Upper lobe of right lung (tissue), 1 donor: ENCODE measurements at regions not wholly inside any gene's neighbourhood (a gene's known extent, or its start where the extent isn't known, plus 50 kb on each side); places are given as distances from the start of the nearest gene placed in this dataset.

Experiments
- ATAC-seq: fragments of 200-7000 bp; cut with Tn5 transposase; one replicate; pipeline ENCODE4 v1.9.1; 2020; ENCODE audit warnings: mild to moderate bottlenecking, moderate library complexity
- DNase-seq: peaks from one replicate; pipeline ENCODE4 v3.0.0-alpha.2; 2020
- H3K27ac ChIP-seq: fragments of 200-600 bp; one replicate; pipeline ENCODE4 v1.8.0; 2022
- H3K27me3 ChIP-seq: fragments of 200-600 bp; one replicate; pipeline ENCODE4 v1.8.0; 2022; ENCODE audit warnings: mild to moderate bottlenecking
- H3K36me3 ChIP-seq: fragments of 200-600 bp; one replicate; pipeline ENCODE4 v1.8.0; 2022
- H3K4me1 ChIP-seq: fragments of 200-600 bp; one replicate; pipeline ENCODE4 v1.8.0; 2022
- H3K4me3 ChIP-seq: fragments of 200-600 bp; one replicate; pipeline ENCODE4 v1.8.0; 2022; ENCODE audit warnings: mild to moderate bottlenecking
- H3K9me3 ChIP-seq: fragments of 200-600 bp; one replicate; pipeline ENCODE4 v1.8.0; 2022
- intact Hi-C: fragments of 100-400 bp; cut with DNase I; formaldehyde crosslinking; loops from one replicate; pipeline ENCODE4 v1.11.0; 2022
- TF ChIP-seq, protein P1 (sequence below): fragments of 200-600 bp; IDR thresholded peaks from one replicate; pipeline ENCODE4 v1.8.0; 2022; ENCODE audit warnings: antibody characterized with exemption
- donor health status: DM: no; HTN: yes; CAD: no; lungs with severe emphysema.

DNA sequence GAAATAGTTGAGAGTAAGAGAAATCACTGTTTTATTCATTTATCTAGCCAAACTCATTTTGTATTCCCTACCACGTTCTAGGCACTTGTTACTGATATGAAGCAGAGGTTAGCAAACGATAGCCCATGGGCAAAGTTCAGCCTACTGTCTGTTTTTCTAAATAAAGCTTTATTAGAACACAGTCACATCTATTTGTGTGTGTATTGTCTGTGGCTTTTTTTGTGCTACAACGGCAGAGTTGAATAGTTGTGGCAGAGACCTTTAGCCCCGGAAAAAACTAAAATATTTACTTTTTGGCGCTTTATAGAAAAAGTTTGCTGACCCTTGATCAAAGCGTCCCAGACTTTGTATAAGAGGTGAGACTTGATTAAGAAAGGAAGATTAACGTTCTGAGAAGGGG, 289.1 kb upstream of the CFAP20DC start:
- ATAC-seq, result no peak
- Histone ChIP-seq H3K27ac (no peak overlapping the region), H3K9me3 (no peaks in the 10 kb centered on the region), H3K27me3 (no peaks in the 10 kb centered on the region), H3K4me1 (no peaks in the 10 kb centered on the region), H3K4me3 (no peak overlapping the region), H3K36me3 (no peaks in the 10 kb centered on the region)
- no peak for DNase-seq
- TF ChIP-seq, protein P1, sequence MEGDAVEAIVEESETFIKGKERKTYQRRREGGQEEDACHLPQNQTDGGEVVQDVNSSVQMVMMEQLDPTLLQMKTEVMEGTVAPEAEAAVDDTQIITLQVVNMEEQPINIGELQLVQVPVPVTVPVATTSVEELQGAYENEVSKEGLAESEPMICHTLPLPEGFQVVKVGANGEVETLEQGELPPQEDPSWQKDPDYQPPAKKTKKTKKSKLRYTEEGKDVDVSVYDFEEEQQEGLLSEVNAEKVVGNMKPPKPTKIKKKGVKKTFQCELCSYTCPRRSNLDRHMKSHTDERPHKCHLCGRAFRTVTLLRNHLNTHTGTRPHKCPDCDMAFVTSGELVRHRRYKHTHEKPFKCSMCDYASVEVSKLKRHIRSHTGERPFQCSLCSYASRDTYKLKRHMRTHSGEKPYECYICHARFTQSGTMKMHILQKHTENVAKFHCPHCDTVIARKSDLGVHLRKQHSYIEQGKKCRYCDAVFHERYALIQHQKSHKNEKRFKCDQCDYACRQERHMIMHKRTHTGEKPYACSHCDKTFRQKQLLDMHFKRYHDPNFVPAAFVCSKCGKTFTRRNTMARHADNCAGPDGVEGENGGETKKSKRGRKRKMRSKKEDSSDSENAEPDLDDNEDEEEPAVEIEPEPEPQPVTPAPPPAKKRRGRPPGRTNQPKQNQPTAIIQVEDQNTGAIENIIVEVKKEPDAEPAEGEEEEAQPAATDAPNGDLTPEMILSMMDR, result no peak
- intact Hi-C loops, result no loop called here

DNA sequence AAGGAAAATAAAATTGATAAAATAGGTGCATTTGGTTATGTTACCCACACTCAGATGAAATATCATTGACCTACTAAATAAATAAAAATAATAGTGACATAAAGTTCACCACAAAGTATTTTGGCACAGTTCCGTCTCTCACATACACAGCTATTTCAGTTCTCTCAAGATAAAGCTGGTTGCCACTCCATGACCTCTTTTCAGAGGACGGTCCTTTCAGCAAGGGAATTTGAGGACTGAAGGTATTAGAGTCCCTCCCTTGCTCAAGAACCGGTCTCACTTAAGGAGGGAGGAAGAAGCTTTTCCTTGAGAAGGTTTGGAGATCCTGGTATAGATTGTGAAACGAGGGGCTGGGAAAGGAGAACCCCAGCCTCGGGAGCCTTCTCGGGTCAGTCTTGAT, 285.5 kb upstream of the CFAP20DC start:
- TF ChIP-seq, protein P1, result no peak
- DNase-seq, result no peak
- Histone ChIP-seq H3K4me3 (no peak overlapping the region), H3K27me3 (no peaks in the 10 kb centered on the region), H3K4me1 (no peaks in the 10 kb centered on the region), H3K36me3 (no peaks in the 10 kb centered on the region), H3K27ac (no peak overlapping the region), H3K9me3 (no peaks in the 10 kb centered on the region)
- ATAC-seq, result peak; percentile 30
- intact Hi-C loops, result no loop called here

DNA sequence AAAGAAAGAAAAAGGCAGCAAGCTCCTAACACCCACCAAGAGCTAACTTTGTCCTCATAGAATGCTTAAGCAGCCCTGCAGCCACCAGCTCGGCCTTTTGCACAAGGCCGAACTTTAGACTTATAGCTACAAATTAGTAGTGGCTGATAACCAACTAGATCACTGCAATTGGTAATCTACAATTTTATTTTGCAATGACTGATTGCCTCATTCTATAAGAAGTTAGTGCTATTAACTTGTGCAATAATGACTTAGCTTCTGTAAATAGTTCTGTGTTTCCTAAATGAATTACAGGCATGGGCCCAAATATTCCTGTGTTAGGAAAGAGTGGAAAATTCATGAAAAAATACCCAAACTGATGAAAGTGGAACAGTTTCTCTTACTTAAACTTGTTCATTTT, 284.8 kb upstream of the CFAP20DC start:
- Histone ChIP-seq H3K4me3 (no peak overlapping the region), H3K27ac (no peak overlapping the region), H3K9me3 (no peaks in the 10 kb centered on the region), H3K4me1 (no peaks in the 10 kb centered on the region), H3K27me3 (no peaks in the 10 kb centered on the region), H3K36me3 (no peaks in the 10 kb centered on the region)
- intact Hi-C loops, result no loop called here
- DNase-seq, result no peak
- no peak for ATAC-seq
- TF ChIP-seq, protein P1, result no peak

DNA sequence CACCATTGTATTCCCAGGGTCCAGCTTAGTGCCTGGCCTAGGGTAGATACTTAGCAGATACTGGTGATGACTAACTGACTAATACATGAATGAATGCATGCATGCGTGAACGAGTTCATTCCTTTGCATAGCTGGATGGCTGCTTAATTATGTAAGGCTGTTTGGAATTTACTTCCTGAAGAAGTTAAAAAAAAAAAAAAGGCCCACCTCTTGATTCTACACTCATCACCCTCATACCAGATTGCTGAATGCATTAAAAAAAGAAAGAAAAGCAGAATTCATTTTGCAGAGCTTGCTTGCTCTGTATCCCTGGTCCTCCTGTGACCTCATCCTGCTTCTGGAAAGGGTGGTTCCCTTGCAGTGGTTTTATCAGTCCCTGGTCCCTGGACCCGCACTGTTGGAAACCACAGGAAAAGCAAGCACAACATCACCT, 277.6 kb upstream of the CFAP20DC start:
- H3K27ac ChIP-seq, result no peak overlapping the region
- TF ChIP-seq, protein P1, result no peak
- H3K36me3 ChIP-seq, result no peaks in the 10 kb centered on the region
- ATAC-seq, result no peak
- H3K27me3 ChIP-seq, result no peaks in the 10 kb centered on the region
- H3K9me3 ChIP-seq, result no peaks in the 10 kb centered on the region
- no peaks in the 10 kb centered on the region for H3K4me1 ChIP-seq
- no peak overlapping the region for H3K4me3 ChIP-seq
- intact Hi-C loops, result no loop called here
- DNase-seq, result no peak

DNA sequence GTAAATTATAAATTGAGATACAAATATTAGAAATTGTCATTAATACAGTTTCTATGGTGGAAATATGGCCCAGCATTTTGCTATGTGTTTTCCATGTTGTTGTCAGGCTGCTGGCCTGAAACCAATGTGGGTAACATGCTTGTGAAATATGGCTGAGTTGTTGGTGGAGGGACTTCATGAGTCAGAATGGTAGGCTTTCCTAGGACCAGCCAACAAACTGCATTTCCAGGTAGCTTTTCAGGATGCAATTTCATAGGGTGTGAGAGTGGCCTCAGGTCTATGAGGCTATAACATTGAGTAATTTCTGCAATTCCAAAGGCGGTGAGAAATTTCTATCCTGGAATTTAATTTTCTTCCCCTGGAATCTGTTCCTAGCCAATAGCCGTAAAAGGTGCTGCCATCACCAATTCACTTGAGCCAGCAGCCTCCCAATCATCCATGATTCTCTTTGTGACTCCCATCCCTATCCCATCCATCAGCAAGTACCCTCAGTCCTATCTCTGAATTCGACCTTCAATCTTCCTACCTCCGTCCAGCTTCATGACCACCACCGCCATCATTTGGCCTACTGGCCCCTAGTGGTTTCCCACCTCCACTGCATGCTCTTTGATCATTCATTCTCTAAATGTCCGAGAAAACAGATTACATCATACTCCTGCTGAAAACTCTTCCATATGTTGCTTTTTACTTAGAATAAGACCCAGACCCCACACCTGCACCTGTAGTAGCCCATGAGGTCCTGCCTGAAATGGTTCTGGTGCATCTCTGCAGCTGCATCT, 276.6 kb upstream of the CFAP20DC start:
- TF ChIP-seq, protein P1, result peak; percentile 12
- Histone ChIP-seq H3K27me3 (no peaks in the 10 kb centered on the region), H3K36me3 (no peaks in the 10 kb centered on the region), H3K9me3 (no peaks in the 10 kb centered on the region), H3K27ac (no peak overlapping the region), H3K4me1 (no peaks in the 10 kb centered on the region), H3K4me3 (no peak overlapping the region)
- intact Hi-C loops, result no loop called here
- DNase-seq (no peak), ATAC-seq (no peak)
